ENCODE measurements at regions not wholly inside any gene's neighbourhood (a gene's known extent, or its start where the extent isn't known, plus 50 kb on each side); places are given as distances from the start of the nearest gene placed in this dataset.

GRCh38 chr2:120567128-120567527, 168.5 kb upstream of the GLI2 start:
- no peak for DNase-seq (ENCODE audit: low read depth in 2 of 2)

GRCh38 chr2:120568089-120568974, 167.3 kb upstream of the GLI2 start:
- no peak for DNase-seq (ENCODE audit: low read depth in 2 of 2)

- no peak for DNase-seq (ENCODE audit: low read depth in 2 of 2)
Observed at GRCh38 chr2:120568975-120569268, 166.7 kb upstream of the GLI2 start.

GRCh38 chr2:120570001-120570400, 165.7 kb upstream of the GLI2 start:
- DNase-seq (ENCODE audit: low read depth in 2 of 2) = no peak

GRCh38 chr2:120570546-120570945, 165.1 kb upstream of the GLI2 start:
- no peak for DNase-seq (ENCODE audit: low read depth in 2 of 2)

GRCh38 chr2:120571015-120571728, 164.5 kb upstream of the GLI2 start:
- DNase-seq (ENCODE audit: low read depth in 2 of 2) = no peak

- DNase-seq (ENCODE audit: low read depth in 2 of 2) = no peak
Observed at GRCh38 chr2:120572226-120572625, 163.4 kb upstream of the GLI2 start.

- DNase-seq (ENCODE audit: low read depth in 2 of 2) = no peak
Observed at GRCh38 chr2:120574620-120575019, 161.0 kb upstream of the GLI2 start.

GRCh38 chr2:120575966-120576365, 159.7 kb upstream of the GLI2 start:
- DNase-seq (ENCODE audit: low read depth in 2 of 2) = no peak

- DNase-seq (ENCODE audit: low read depth in 2 of 2) = no peak
Observed at GRCh38 chr2:120576509-120577474, 158.9 kb upstream of the GLI2 start.

GRCh38 chr2:120577721-120578295, 157.9 kb upstream of the GLI2 start:
- no peak for DNase-seq (ENCODE audit: low read depth in 2 of 2)

- no peak for DNase-seq (ENCODE audit: low read depth in 2 of 2)
Observed at GRCh38 chr2:120578576-120579352, 156.9 kb upstream of the GLI2 start.

GRCh38 chr2:120579916-120580685, 155.6 kb upstream of the GLI2 start:
- no peak for DNase-seq (ENCODE audit: low read depth in 2 of 2)

GRCh38 chr2:120580709-120581108, 155.0 kb upstream of the GLI2 start:
- no peak for DNase-seq (ENCODE audit: low read depth in 2 of 2)

- DNase-seq (ENCODE audit: low read depth in 2 of 2) = no peak
Observed at GRCh38 chr2:120583121-120583520, 152.5 kb upstream of the GLI2 start.

GRCh38 chr2:120583851-120584570, 151.7 kb upstream of the GLI2 start:
- no peak for DNase-seq (ENCODE audit: low read depth in 2 of 2)

GRCh38 chr2:120586507-120587278, 149.0 kb upstream of the GLI2 start:
- DNase-seq (ENCODE audit: low read depth in 2 of 2) = no peak

- no peak for DNase-seq (ENCODE audit: low read depth in 2 of 2)
Observed at GRCh38 chr2:120587279-120587996, 148.2 kb upstream of the GLI2 start.
